ENCODE measurements at regions not wholly inside any gene's neighbourhood (a gene's known extent, or its start where the extent isn't known, plus 50 kb on each side); places are given as distances from the start of the nearest gene placed in this dataset.

- TF ChIP-seq CTCF (IDR thresholded peaks at IDR 0.05; ENCODE audit: insufficient read depth, low read length) (no peak), POLR2AphosphoS5 (IDR thresholded peaks at IDR 0.05; ENCODE audit: low read depth) (no peak)
Measured at GRCh38 chr18:27860011-27860410, 316.9 kb downstream of the CDH2 start.

Measured in HL-60 (cell line).